Keratinocyte (primary cell): ENCODE measurements at regions not wholly inside any gene's neighbourhood (a gene's known extent, or its start where the extent isn't known, plus 50 kb on each side); places are given as distances from the start of the nearest gene placed in this dataset.

Source experiments
- DNase-seq: peaks from one replicate; pipeline ENCODE4 v3.0.0-alpha.2; 2011; ENCODE audit warnings: low read depth, missing footprints, low spot score
- FAIRE-seq: peaks from 2 replicates; lab custom pipeline; 2011; peaks lifted over from hg19 to GRCh38; lab: Jason Lieb, UNC
- H2AFZ ChIP-seq: 2 replicates; pipeline ENCODE4 v1.6.0; 2012; ENCODE audit warnings: low read length, control low read depth, inconsistent platforms; ENCODE audit not compliant: control insufficient read depth
- H3K27ac ChIP-seq: 2 replicates; pipeline ENCODE4 v1.5.1; 2011; ENCODE audit warnings: low read length; ENCODE audit not compliant: control insufficient read depth, insufficient read depth
- H3K27me3 ChIP-seq: 3 replicates; pipeline ENCODE4 v1.6.0; 2011; ENCODE audit warnings: low read length; ENCODE audit not compliant: control insufficient read depth, insufficient read depth; ENCODE audit errors: extremely low read depth
- H3K36me3 ChIP-seq, 2 experiments: 2 replicates in 1 of 2; 3 replicates in 1 of 2; pipeline ENCODE4 v1.5.1; 2011; ENCODE audit warnings: low read length in 2 of 2, mild to moderate bottlenecking in 1 of 2; ENCODE audit not compliant: control insufficient read depth in 2 of 2, insufficient read depth in 2 of 2; ENCODE audit errors: extremely low read depth in 1 of 2
- H3K4me1 ChIP-seq: 3 replicates; pipeline ENCODE4 v1.5.1; 2011; ENCODE audit warnings: low read length; ENCODE audit not compliant: control insufficient read depth, insufficient read depth; ENCODE audit errors: extremely low read depth
- H3K4me2 ChIP-seq: 3 replicates; pipeline ENCODE4 v1.6.0; 2011; ENCODE audit warnings: low read depth, low read length; ENCODE audit not compliant: control insufficient read depth, insufficient read depth; ENCODE audit errors: extremely low read depth
- H3K4me3 ChIP-seq, 3 experiments: fragments of 200-600 bp in 1 of 3; sonication (generic) in 1 of 3; 2 replicates in 2 of 3; 3 replicates in 1 of 3; pipeline ENCODE4 v1.5.1; 2011 to 2016; ENCODE audit warnings: low read length in 3 of 3, mild to moderate bottlenecking in 3 of 3, control low read depth in 2 of 3, inconsistent platforms in 1 of 3, low read depth in 1 of 3, mixed read lengths in 1 of 3, mixed run types in 1 of 3, moderate library complexity in 1 of 3; ENCODE audit not compliant: control insufficient read depth in 2 of 3, insufficient read depth in 2 of 3; ENCODE audit errors: extremely low read depth in 1 of 3
- H3K79me2 ChIP-seq: 2 replicates; pipeline ENCODE4 v1.6.0; 2012; ENCODE audit warnings: low read length; ENCODE audit not compliant: control insufficient read depth, insufficient read depth
- H3K9ac ChIP-seq: 3 replicates; pipeline ENCODE4 v1.6.0; 2011; ENCODE audit warnings: low read length; ENCODE audit not compliant: control insufficient read depth, insufficient read depth; ENCODE audit errors: extremely low read depth
- H3K9me1 ChIP-seq: 3 replicates; pipeline ENCODE4 v1.6.0; 2011; ENCODE audit warnings: low read length; ENCODE audit not compliant: control insufficient read depth, insufficient read depth; ENCODE audit errors: extremely low read depth
- H3K9me3 ChIP-seq: 2 replicates; pipeline ENCODE4 v1.5.1; 2012; ENCODE audit warnings: low read depth, low read length; ENCODE audit not compliant: control insufficient read depth
- H4K20me1 ChIP-seq: 3 replicates; pipeline ENCODE4 v1.6.0; 2011; ENCODE audit warnings: low read length; ENCODE audit not compliant: control insufficient read depth, insufficient read depth; ENCODE audit errors: extremely low read depth
- EZH2 ChIP-seq: IDR thresholded peaks from one replicate; pipeline ENCODE4 v1.6.1; 2012; ENCODE audit warnings: inconsistent platforms, mild to moderate bottlenecking, low read length, moderate library complexity
- dilution Hi-C: fragments of 300-500 bp; cut with MboI; formaldehyde crosslinking; loops from one replicate; pipeline ENCODE4 v1.7.0; 2020; ENCODE audit warnings: low sequenced_read_pairs; ENCODE audit not compliant: extremely low pct_ligation_motif_present
- TF ChIP-seq, protein P1 (sequence below), 3 experiments: IDR thresholded peaks in 1 of 3; conservative IDR thresholded peaks in 1 of 3; optimal IDR thresholded peaks in 1 of 3; 2 replicates in 2 of 3; 3 replicates in 1 of 3; pipeline versions ENCODE3 to v1.5.1; 2011; ENCODE audit warnings: low read length in 3 of 3, mild to moderate bottlenecking in 3 of 3, moderate library complexity in 2 of 3, control low read depth in 1 of 3, inconsistent platforms in 1 of 3; ENCODE audit not compliant: insufficient read depth in 2 of 3; ENCODE audit errors: extremely low read depth in 1 of 3

DNA sequence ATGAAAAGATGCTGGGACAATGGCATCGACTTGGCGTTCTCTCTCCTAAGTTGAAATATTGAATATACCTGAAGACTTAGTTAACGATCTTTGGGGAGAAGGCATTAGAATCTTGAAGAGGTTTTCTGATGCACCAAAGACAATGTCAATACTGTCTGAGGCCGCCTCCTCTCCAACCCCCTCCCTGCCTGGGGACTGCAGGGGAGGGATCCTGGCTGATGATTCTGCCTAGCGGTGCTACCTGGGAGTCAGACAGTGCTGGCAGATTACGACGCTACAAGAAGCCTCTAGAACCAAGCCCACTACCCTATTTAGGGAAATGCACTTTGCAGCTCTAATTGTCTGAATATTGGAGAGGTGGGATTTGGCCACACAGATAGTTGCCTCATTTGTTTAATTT lies 145.6 kb upstream of the HABP2 start:
- Histone ChIP-seq H3K36me3 (no peaks in the 10 kb centered on the region), H4K20me1 (no peaks in the 10 kb centered on the region), H3K9me1 (no peaks in the 10 kb centered on the region), H3K4me3 (no peak overlapping the region), H3K4me2 (no peak overlapping the region), H3K4me1 (no peaks in the 10 kb centered on the region), H3K9ac (no peak overlapping the region), H2AFZ (no peak overlapping the region), H3K27me3 (peaks cover 4% of the 10 kb centered on the region), H3K27ac (no peak overlapping the region), H3K9me3 (no peaks in the 10 kb centered on the region), H3K79me2 (no peaks in the 10 kb centered on the region)
- dilution Hi-C loops, result no loop called here
- FAIRE-seq, result no peak
- TF ChIP-seq EZH2, result no peak
- TF ChIP-seq, protein P1, sequence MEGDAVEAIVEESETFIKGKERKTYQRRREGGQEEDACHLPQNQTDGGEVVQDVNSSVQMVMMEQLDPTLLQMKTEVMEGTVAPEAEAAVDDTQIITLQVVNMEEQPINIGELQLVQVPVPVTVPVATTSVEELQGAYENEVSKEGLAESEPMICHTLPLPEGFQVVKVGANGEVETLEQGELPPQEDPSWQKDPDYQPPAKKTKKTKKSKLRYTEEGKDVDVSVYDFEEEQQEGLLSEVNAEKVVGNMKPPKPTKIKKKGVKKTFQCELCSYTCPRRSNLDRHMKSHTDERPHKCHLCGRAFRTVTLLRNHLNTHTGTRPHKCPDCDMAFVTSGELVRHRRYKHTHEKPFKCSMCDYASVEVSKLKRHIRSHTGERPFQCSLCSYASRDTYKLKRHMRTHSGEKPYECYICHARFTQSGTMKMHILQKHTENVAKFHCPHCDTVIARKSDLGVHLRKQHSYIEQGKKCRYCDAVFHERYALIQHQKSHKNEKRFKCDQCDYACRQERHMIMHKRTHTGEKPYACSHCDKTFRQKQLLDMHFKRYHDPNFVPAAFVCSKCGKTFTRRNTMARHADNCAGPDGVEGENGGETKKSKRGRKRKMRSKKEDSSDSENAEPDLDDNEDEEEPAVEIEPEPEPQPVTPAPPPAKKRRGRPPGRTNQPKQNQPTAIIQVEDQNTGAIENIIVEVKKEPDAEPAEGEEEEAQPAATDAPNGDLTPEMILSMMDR (optimal IDR thresholded peaks at IDR 0.05 in 1 of 3, IDR thresholded peaks at IDR 0.05 in 1 of 3, conservative IDR thresholded peaks at IDR 0.05 in 1 of 3; ENCODE audit: extremely low read depth in 1 of 3, insufficient read depth in 2 of 3, low read length in 3 of 3), result no peak
- DNase-seq, result no peak

DNA sequence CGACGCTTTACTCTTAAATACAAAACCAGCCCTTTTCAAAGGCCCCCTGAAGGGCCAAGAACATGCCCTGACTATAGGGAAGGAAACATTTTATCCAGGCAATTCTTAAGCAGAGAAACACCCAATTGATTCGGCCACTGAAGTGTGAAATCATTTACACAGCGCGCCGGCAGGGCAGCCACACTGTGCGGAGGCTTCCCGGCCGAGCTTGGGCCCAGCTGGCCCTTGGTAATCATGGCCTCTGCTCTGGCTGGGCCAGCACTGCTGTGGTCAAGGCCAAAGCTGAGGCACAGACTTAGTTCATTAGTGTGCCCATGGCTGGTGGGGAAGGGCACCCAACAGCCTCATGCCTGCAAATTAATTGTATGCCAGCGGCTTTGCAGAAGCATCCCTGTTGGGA lies 143.7 kb upstream of the HABP2 start:
- Histone ChIP-seq H3K27me3 (peaks cover 4% of the 10 kb centered on the region), H3K4me3 (no peak overlapping the region), H3K4me1 (no peaks in the 10 kb centered on the region), H3K79me2 (no peaks in the 10 kb centered on the region), H3K4me2 (no peak overlapping the region), H4K20me1 (no peaks in the 10 kb centered on the region), H3K9me1 (no peaks in the 10 kb centered on the region), H2AFZ (no peak overlapping the region), H3K9ac (no peak overlapping the region), H3K36me3 (no peaks in the 10 kb centered on the region), H3K27ac (no peak overlapping the region), H3K9me3 (no peaks in the 10 kb centered on the region)
- DNase-seq (no peak), FAIRE-seq (no peak)
- dilution Hi-C loops, result no loop called here
- TF ChIP-seq EZH2, result no peak
- TF ChIP-seq, protein P1 (optimal IDR thresholded peaks at IDR 0.05 in 1 of 3, IDR thresholded peaks at IDR 0.05 in 1 of 3, conservative IDR thresholded peaks at IDR 0.05 in 1 of 3; ENCODE audit: extremely low read depth in 1 of 3, insufficient read depth in 2 of 3, low read length in 3 of 3), result no peak
